ENCODE measurements at regions not wholly inside any gene's neighbourhood (a gene's known extent, or its start where the extent isn't known, plus 50 kb on each side); places are given as distances from the start of the nearest gene placed in this dataset.

DNA sequence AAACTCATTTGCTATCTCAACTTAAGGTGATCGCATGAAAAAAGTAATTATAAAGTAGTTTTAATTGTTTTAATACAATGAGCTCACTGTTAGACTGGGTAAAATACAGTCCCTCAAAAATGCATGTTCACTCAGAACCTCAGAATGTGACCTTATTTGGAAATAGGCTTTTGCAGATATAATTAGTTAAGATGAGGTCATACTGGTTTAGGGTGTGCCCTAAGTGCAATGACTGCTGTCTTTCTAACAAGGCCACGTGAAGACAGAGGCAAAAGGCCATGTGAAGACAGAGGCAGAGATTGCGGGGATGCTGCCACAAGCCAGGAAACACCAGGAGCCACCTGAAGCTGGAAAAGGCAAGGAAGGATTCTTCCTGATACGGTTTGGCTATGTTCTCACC, 262.1 kb downstream of the NKX6-1 start:
- TF ChIP-seq, protein P1, sequence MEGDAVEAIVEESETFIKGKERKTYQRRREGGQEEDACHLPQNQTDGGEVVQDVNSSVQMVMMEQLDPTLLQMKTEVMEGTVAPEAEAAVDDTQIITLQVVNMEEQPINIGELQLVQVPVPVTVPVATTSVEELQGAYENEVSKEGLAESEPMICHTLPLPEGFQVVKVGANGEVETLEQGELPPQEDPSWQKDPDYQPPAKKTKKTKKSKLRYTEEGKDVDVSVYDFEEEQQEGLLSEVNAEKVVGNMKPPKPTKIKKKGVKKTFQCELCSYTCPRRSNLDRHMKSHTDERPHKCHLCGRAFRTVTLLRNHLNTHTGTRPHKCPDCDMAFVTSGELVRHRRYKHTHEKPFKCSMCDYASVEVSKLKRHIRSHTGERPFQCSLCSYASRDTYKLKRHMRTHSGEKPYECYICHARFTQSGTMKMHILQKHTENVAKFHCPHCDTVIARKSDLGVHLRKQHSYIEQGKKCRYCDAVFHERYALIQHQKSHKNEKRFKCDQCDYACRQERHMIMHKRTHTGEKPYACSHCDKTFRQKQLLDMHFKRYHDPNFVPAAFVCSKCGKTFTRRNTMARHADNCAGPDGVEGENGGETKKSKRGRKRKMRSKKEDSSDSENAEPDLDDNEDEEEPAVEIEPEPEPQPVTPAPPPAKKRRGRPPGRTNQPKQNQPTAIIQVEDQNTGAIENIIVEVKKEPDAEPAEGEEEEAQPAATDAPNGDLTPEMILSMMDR (IDR thresholded peaks at IDR 0.05), result no peak
- TF ChIP-seq POLR2A (IDR thresholded peaks at IDR 0.05), result no peak

Measured in tibial nerve (tissue), 3 donors.